RWPE1 (cell line): ENCODE measurements at regions not wholly inside any gene's neighbourhood (a gene's known extent, or its start where the extent isn't known, plus 50 kb on each side); places are given as distances from the start of the nearest gene placed in this dataset.
"Not testable (repeated sequence)": the region's sequence is repeated elsewhere in the genome, so short reads cannot be mapped to it uniquely, and the experiment has no call there.

ENCODE experiments used
- CTCF ChIA-PET: fragments of 350-600 bp; sonication (Branson Sonifier 250); formaldehyde crosslinking; extraction: SDS; loops from one replicate; lab custom pipeline; 2021; lab: Yijun Ruan, JAX
- POLR2A ChIA-PET: fragments of 400-600 bp; formaldehyde crosslinking; extraction: SDS; loops from one replicate; lab custom pipeline; 2020; ENCODE audit warnings: antibody characterized with exemption; ENCODE audit not compliant: low non-redundant PET; lab: Yijun Ruan, JAX
- DNase-seq: peaks from one replicate; pipeline ENCODE4 v3.0.0; 2012; ENCODE audit warnings: low spot score
- H3K27ac ChIP-seq: fragments of 450-650 bp; 2 replicates; pipeline ENCODE4 v1.5.1; 2017
- TF ChIP-seq, protein P1 (sequence below): fragments of 450-650 bp; conservative IDR thresholded peaks from 2 replicates; pipeline ENCODE4 v1.5.1; 2017; ENCODE audit warnings: low read depth, mild to moderate bottlenecking

DNA sequence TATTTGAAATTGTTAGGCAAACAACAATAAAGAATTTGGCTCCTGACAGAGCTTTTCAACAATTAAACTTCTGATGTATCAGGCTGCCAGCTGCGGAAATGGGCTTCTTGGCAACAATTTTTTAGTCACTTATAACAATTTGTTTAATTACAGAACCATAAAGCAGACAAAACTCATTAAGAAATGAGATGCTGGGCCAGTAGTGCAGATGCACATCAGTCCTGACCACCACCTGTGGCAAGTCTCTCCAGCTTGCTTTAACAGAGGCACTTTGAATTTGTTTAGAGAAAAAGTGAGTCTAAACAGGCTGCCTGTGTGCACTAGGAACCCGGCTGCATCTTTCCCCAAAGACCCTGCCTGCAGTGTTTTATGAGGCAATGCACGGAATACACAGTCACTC is 1124.4 kb downstream of the NXPH1 start:
- TF ChIP-seq, protein P1, sequence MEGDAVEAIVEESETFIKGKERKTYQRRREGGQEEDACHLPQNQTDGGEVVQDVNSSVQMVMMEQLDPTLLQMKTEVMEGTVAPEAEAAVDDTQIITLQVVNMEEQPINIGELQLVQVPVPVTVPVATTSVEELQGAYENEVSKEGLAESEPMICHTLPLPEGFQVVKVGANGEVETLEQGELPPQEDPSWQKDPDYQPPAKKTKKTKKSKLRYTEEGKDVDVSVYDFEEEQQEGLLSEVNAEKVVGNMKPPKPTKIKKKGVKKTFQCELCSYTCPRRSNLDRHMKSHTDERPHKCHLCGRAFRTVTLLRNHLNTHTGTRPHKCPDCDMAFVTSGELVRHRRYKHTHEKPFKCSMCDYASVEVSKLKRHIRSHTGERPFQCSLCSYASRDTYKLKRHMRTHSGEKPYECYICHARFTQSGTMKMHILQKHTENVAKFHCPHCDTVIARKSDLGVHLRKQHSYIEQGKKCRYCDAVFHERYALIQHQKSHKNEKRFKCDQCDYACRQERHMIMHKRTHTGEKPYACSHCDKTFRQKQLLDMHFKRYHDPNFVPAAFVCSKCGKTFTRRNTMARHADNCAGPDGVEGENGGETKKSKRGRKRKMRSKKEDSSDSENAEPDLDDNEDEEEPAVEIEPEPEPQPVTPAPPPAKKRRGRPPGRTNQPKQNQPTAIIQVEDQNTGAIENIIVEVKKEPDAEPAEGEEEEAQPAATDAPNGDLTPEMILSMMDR = no peak
- POLR2A ChIA-PET = no interaction called here
- no peak for DNase-seq
- CTCF ChIA-PET = no interaction called here
- no peak overlapping the region for H3K27ac ChIP-seq

DNA sequence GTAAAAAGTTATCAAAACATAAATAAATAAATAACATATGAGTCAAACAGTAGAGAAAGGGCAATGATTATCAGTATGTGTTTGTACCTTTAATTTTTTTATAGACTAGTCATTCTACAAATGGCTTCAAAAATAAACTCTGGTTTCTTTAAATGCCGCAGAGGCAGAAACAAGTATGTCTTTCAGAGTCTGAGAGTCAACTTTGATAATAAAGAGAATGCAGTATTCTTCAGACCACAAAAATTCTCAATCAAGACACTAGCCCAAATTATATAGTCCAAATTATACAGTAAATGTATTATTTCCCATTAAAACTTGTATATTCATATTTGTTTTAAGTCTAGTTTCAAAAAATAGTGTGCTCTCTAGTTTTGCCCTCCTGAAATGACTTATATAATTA is 1142.3 kb downstream of the NXPH1 start:
- TF ChIP-seq, protein P1 = no peak
- ChIA-PET CTCF (interaction anchor here (0.6 kb wide), 1 partner anchor 8 kb away, joined by 3 read pairs; no protein-coding TSS in a partner anchor), POLR2A (no interaction called here)
- DNase-seq = no peak
- no peak overlapping the region for H3K27ac ChIP-seq

DNA sequence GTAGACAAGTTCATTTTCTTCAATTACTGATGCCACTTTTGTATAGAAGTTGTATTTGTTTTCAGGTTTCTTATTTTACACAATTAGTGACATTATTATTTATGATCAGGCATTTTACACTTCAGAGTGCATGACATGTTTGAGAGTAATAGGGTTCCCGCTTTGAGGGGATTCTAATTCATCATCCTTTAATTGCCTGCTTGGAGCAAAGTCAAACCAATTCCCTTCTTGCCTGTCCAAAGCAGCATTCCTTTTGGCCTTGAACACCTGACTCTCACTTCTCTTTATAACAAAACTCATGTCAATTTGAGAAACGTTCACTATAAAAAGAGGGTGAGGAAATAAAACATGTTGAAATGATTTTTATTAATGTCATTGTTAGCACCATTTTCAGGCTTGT is 1149.4 kb downstream of the NXPH1 start:
- ChIA-PET POLR2A (no interaction called here), CTCF (no interaction called here)
- no peak overlapping the region for H3K27ac ChIP-seq
- TF ChIP-seq, protein P1 = no peak
- DNase-seq = no peak

DNA sequence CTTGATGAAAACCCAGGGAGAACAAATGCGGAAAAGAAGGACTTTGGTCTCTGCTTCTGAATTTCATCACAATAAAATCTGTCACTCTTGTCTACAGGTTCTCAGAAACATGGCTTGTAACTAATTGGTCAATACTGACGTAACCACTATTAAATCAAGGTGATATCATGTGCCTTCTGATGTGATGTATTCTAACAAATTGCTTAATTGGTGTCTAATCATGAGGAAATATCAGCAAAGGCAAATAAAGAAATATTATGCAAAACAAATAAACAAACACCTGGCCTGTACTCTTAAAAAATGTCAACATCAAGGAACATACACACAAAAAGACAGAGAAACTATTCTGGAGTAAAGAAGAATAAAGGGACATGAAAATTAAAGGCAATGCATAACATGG is 1165.0 kb downstream of the NXPH1 start:
- POLR2A ChIA-PET = no interaction called here
- H3K27ac ChIP-seq = no peak overlapping the region
- no peak for DNase-seq
- CTCF ChIA-PET = no interaction called here
- TF ChIP-seq, protein P1 = no peak

DNA sequence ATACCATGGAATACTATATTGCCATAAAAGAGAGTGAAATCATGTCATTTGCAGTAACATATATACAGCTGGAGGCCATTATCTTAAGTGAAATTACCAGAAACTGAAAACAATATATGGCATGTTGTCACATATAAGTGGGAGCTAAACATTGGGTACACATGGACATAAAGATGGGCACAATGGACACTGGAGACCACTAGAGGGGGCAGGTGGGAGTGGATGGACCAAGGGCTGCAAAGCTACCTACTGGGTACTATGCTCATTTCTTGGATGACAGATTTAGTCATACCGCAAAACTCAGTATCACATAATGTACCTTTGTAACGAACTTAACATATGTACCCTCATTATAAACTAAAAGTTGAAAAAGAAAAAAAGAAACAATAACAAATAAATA is 1167.6 kb downstream of the NXPH1 start:
- no peak for DNase-seq
- TF ChIP-seq, protein P1 = no peak
- no peak overlapping the region for H3K27ac ChIP-seq
- CTCF ChIA-PET = no interaction called here
- POLR2A ChIA-PET = no interaction called here

DNA sequence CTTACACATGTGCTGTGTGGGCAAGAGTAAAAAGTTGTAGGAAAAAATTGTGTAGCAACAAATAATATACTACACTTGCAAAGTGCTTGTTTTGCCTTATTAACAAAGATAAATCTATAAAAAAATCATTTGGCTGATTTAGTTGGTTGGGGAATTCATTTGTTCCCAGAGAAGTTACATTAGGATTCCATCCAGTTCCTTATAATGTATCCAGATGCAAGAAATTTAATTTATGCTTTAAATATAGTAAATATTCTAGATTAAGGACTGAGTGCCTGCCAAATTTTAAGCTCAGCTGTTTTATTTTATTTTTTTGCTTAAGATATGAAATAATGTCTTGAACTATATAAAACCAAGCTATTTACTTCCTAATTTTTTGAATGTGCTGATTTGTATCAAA is 1169.9 kb downstream of the NXPH1 start:
- ChIA-PET POLR2A (no interaction called here), CTCF (interaction anchor here (0.6 kb wide), 1 partner anchor 16 kb away, joined by 5 read pairs; no protein-coding TSS in a partner anchor)
- TF ChIP-seq, protein P1 = no peak
- no peak overlapping the region for H3K27ac ChIP-seq
- no peak for DNase-seq

DNA sequence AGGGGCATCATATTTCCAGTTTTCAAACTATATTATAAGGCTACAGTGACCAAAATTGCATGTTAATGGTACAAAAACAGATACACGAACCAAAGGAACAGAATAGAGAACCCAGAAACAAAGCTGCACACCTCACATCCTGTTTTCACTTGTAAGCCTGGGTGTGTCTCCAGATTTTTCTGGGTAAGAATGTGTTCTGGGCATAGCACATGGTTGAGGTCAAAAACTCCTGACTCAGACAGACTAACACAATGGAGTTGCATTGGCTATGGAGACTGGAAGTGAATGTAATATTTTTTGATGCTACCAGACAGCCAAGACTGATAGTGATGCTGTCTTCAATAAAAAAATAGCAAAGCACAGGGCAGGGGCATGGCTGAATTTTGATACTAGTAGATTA is 1175.2 kb downstream of the NXPH1 start:
- DNase-seq = peak; percentile 1
- CTCF ChIA-PET = no interaction called here
- no peak overlapping the region for H3K27ac ChIP-seq
- POLR2A ChIA-PET = no interaction called here
- TF ChIP-seq, protein P1 = no peak

DNA sequence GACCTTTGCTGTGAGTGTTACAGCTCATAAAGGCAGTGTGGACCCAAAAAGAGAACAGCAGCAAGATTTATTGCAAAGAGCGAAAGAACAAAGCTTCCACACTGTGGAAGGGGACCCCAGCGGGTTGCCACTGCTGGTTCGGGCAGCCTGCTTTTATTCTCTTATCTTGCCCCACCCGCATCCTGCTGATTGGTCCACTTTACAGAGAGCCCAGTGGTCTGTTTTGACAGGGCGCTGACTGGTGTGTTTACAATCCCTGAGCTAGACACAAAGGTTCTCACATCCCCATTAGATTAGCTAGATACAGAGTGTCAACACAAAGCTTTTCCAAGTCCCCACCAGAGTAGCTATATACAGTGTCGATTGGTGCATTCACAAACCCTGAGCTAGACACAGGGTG is 1187.5 kb downstream of the NXPH1 start:
- CTCF ChIA-PET, H3K27ac ChIP-seq, DNase-seq, POLR2A ChIA-PET: not testable (repeated sequence)

DNA sequence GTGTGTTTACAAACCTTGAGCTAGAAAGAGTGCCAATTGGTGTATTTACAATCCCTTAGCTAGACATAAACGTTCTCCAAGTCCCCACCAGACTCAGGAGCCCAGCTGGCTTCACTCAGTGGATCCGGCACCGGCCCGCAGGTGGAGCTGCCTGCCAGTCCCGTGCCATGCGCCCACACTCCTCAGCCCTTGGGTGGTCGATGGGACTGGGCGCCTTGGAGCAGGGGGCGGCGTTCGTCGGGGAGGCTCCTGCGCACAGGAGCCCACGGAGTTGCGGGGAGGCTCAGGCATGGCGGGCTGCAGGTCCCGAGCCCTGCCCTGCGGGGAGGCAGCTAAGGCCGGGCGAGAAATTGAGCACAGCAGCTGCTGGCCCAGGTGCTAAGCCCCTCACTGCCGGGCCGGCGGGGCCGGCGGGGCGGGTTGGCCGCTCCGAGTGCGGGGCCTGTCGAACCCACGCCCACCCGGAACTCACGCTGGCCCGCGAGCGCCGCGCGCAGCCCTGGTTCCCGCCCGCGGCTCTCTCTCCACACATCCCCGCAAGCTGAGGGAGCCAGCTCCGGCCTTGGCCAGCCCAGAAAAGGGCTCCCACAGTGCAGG is 1188.0 kb downstream of the NXPH1 start:
- CTCF ChIA-PET, POLR2A ChIA-PET, DNase-seq, H3K27ac ChIP-seq: not testable (repeated sequence)
